ENCODE measurements at regions not wholly inside any gene's neighbourhood (a gene's known extent, or its start where the extent isn't known, plus 50 kb on each side); places are given as distances from the start of the nearest gene placed in this dataset.

DNA sequence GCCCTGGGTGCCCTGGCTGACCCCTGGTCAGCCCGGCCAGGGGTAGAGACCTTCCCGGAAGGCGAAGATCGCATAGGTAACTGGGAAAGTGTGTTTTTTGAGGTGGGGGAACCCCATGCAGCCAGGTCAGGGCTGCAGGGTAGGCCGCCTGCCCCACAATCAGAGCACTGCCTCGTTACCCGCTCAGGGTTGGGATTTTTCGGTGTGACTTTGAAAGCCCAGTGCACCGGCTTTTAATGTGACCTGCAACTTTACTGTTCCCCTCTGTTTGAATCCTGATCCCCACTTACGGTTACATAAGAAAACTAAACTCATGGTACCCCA is 239.2 kb upstream of the PLET1 start:
- TF ChIP-seq, protein P1, sequence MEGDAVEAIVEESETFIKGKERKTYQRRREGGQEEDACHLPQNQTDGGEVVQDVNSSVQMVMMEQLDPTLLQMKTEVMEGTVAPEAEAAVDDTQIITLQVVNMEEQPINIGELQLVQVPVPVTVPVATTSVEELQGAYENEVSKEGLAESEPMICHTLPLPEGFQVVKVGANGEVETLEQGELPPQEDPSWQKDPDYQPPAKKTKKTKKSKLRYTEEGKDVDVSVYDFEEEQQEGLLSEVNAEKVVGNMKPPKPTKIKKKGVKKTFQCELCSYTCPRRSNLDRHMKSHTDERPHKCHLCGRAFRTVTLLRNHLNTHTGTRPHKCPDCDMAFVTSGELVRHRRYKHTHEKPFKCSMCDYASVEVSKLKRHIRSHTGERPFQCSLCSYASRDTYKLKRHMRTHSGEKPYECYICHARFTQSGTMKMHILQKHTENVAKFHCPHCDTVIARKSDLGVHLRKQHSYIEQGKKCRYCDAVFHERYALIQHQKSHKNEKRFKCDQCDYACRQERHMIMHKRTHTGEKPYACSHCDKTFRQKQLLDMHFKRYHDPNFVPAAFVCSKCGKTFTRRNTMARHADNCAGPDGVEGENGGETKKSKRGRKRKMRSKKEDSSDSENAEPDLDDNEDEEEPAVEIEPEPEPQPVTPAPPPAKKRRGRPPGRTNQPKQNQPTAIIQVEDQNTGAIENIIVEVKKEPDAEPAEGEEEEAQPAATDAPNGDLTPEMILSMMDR (IDR thresholded peaks at IDR 0.05; ENCODE audit: control extremely low read depth in 1 of 3, insufficient read depth in 1 of 3, low read depth in 1 of 3, low read length in 3 of 3): no peak
- no peak for TF ChIP-seq KDM5A (IDR thresholded peaks at IDR 0.05; ENCODE audit: low read length)
- no peak for TF ChIP-seq GABPA (IDR thresholded peaks at IDR 0.05; ENCODE audit: borderline replicate concordance, insufficient read depth, low read length)
- TF ChIP-seq YY1 (IDR thresholded peaks at IDR 0.05; ENCODE audit: low read depth, low read length): no peak
- TF ChIP-seq EGR1 (IDR thresholded peaks at IDR 0.05; ENCODE audit: borderline replicate concordance, low read depth, low read length): no peak
- TF ChIP-seq EZH2 (IDR thresholded peaks at IDR 0.05; ENCODE audit: low read depth, low read length, severe bottlenecking): no peak
- no peak for TF ChIP-seq TAF1 (IDR thresholded peaks at IDR 0.05; ENCODE audit: low read depth, low read length)
- no peak for TF ChIP-seq POLR2AphosphoS5 (IDR thresholded peaks at IDR 0.05; ENCODE audit: low read depth, low read length)
- TF ChIP-seq GTF2F1 (IDR thresholded peaks at IDR 0.05; ENCODE audit: borderline replicate concordance, low read depth, low read length): no peak
- TF ChIP-seq BRCA1 (IDR thresholded peaks at IDR 0.05; ENCODE audit: low read depth, low read length): no peak

Data from H1 (cell line).